ENCODE measurements at regions not wholly inside any gene's neighbourhood (a gene's known extent, or its start where the extent isn't known, plus 50 kb on each side); places are given as distances from the start of the nearest gene placed in this dataset.

DNA sequence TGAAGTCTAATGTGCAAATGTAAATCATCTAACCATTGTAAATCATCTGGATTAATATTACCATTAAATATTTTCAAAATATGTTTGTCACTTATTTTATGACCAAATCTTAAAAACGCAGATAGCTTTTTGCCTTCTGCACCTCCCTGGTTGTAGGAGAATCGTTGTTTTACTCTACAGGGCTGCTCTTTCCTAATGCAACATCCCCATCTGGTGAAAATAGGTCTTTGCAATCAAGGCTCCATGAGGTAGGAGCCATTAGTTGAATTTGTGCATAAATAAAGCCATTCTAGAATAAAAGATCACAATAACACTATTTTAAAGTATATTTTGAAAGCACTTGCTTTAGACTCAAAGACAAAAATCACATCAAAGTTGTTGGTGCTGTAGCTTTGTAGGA lies 535.6 kb upstream of the AGTR1 start:
- H3K79me2 ChIP-seq (ENCODE audit: insufficient read depth, low read length): no peaks in the 10 kb centered on the region
- no peak overlapping the region for H3K27ac Mint-ChIP-seq (ENCODE audit: unreplicated experiment)
- no peak for TF ChIP-seq EZH2 (IDR thresholded peaks at IDR 0.05; ENCODE audit: insufficient read depth, low read length)
- TF ChIP-seq, protein P1, sequence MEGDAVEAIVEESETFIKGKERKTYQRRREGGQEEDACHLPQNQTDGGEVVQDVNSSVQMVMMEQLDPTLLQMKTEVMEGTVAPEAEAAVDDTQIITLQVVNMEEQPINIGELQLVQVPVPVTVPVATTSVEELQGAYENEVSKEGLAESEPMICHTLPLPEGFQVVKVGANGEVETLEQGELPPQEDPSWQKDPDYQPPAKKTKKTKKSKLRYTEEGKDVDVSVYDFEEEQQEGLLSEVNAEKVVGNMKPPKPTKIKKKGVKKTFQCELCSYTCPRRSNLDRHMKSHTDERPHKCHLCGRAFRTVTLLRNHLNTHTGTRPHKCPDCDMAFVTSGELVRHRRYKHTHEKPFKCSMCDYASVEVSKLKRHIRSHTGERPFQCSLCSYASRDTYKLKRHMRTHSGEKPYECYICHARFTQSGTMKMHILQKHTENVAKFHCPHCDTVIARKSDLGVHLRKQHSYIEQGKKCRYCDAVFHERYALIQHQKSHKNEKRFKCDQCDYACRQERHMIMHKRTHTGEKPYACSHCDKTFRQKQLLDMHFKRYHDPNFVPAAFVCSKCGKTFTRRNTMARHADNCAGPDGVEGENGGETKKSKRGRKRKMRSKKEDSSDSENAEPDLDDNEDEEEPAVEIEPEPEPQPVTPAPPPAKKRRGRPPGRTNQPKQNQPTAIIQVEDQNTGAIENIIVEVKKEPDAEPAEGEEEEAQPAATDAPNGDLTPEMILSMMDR (IDR thresholded peaks at IDR 0.05; ENCODE audit: insufficient read depth, low read depth, low read length): no peak
- no peaks in the 10 kb centered on the region for H3K27me3 Mint-ChIP-seq (ENCODE audit: low read depth, unreplicated experiment)
- no peaks in the 10 kb centered on the region for H3K36me3 Mint-ChIP-seq (ENCODE audit: low read depth, unreplicated experiment)
- no peak overlapping the region for H3K4me3 ChIP-seq (ENCODE audit: insufficient read depth, low read depth, low read length)
- H3K27ac ChIP-seq (ENCODE audit: low read depth, low read length): no peak overlapping the region
- no peak overlapping the region for H2AFZ ChIP-seq (ENCODE audit: low read depth, low read length)
- H3K4me2 ChIP-seq (ENCODE audit: low read length): no peak overlapping the region
- H3K9me3 Mint-ChIP-seq (ENCODE audit: unreplicated experiment): peaks cover 4% of the 10 kb centered on the region
- H3K27me3 ChIP-seq (ENCODE audit: insufficient read depth, low read length): no peaks in the 10 kb centered on the region
- no peaks in the 10 kb centered on the region for H3K9me3 ChIP-seq (ENCODE audit: insufficient read depth, low read depth, low read length)
- H3K4me3 Mint-ChIP-seq (ENCODE audit: unreplicated experiment): no peak overlapping the region
- no peak for FAIRE-seq
- H3K9ac ChIP-seq (ENCODE audit: low read length): no peak overlapping the region
- H4K20me1 ChIP-seq (ENCODE audit: insufficient read depth, low read length): no peaks in the 10 kb centered on the region
- H3K4me1 ChIP-seq (ENCODE audit: insufficient read depth, low read length): peaks cover 4% of the 10 kb centered on the region
- no peaks in the 10 kb centered on the region for H3K36me3 ChIP-seq (ENCODE audit: insufficient read depth, low read length)
- no peak for DNase-seq (ENCODE audit: low read depth)
- H3K4me1 Mint-ChIP-seq (ENCODE audit: low read depth, unreplicated experiment): peaks cover 5% of the 10 kb centered on the region

GRCh38 chr3:148168347-148168746 lies 529.4 kb upstream of the AGTR1 start:
- H3K4me3 ChIP-seq (ENCODE audit: insufficient read depth, low read depth, low read length): no peak overlapping the region
- H2AFZ ChIP-seq (ENCODE audit: low read depth, low read length): no peak overlapping the region
- H3K9me3 ChIP-seq (ENCODE audit: insufficient read depth, low read depth, low read length): no peaks in the 10 kb centered on the region
- no peak overlapping the region for H3K4me2 ChIP-seq (ENCODE audit: low read length)
- no peaks in the 10 kb centered on the region for H3K27me3 ChIP-seq (ENCODE audit: insufficient read depth, low read length)
- H3K4me1 ChIP-seq (ENCODE audit: insufficient read depth, low read length): no peaks in the 10 kb centered on the region
- no peaks in the 10 kb centered on the region for H3K4me1 Mint-ChIP-seq (ENCODE audit: low read depth, unreplicated experiment)
- no peak overlapping the region for H3K4me3 Mint-ChIP-seq (ENCODE audit: unreplicated experiment)
- H3K9me3 Mint-ChIP-seq (ENCODE audit: unreplicated experiment): no peaks in the 10 kb centered on the region
- H3K27ac ChIP-seq (ENCODE audit: low read depth, low read length): no peak overlapping the region
- H3K36me3 Mint-ChIP-seq (ENCODE audit: low read depth, unreplicated experiment): no peaks in the 10 kb centered on the region
- no peaks in the 10 kb centered on the region for H3K36me3 ChIP-seq (ENCODE audit: insufficient read depth, low read length)
- H4K20me1 ChIP-seq (ENCODE audit: insufficient read depth, low read length): no peaks in the 10 kb centered on the region
- FAIRE-seq: no peak
- no peak overlapping the region for H3K27ac Mint-ChIP-seq (ENCODE audit: unreplicated experiment)
- TF ChIP-seq, protein P1 (IDR thresholded peaks at IDR 0.05; ENCODE audit: insufficient read depth, low read depth, low read length): no peak
- TF ChIP-seq EZH2 (IDR thresholded peaks at IDR 0.05; ENCODE audit: insufficient read depth, low read length): no peak
- no peak for DNase-seq (ENCODE audit: low read depth)
- H3K79me2 ChIP-seq (ENCODE audit: insufficient read depth, low read length): no peaks in the 10 kb centered on the region
- H3K27me3 Mint-ChIP-seq (ENCODE audit: low read depth, unreplicated experiment): no peaks in the 10 kb centered on the region
- no peak overlapping the region for H3K9ac ChIP-seq (ENCODE audit: low read length)

- Mint-ChIP-seq H3K9me3 (ENCODE audit: unreplicated experiment) (no peaks in the 10 kb centered on the region), H3K4me1 (ENCODE audit: low read depth, unreplicated experiment) (peaks cover 8% of the 10 kb centered on the region), H3K27ac (ENCODE audit: unreplicated experiment) (no peak overlapping the region), H3K36me3 (ENCODE audit: low read depth, unreplicated experiment) (no peaks in the 10 kb centered on the region), H3K27me3 (ENCODE audit: low read depth, unreplicated experiment) (no peaks in the 10 kb centered on the region), H3K4me3 (ENCODE audit: unreplicated experiment) (no peak overlapping the region)
- no peaks in the 10 kb centered on the region for H3K79me2 ChIP-seq (ENCODE audit: insufficient read depth, low read length)
- no peak overlapping the region for H3K27ac ChIP-seq (ENCODE audit: low read depth, low read length)
- no peak overlapping the region for H3K4me2 ChIP-seq (ENCODE audit: low read length)
- H3K36me3 ChIP-seq (ENCODE audit: insufficient read depth, low read length): no peaks in the 10 kb centered on the region
- FAIRE-seq (no peak), DNase-seq (ENCODE audit: low read depth) (no peak)
- no peak overlapping the region for H2AFZ ChIP-seq (ENCODE audit: low read depth, low read length)
- no peaks in the 10 kb centered on the region for H3K4me1 ChIP-seq (ENCODE audit: insufficient read depth, low read length)
- H3K9ac ChIP-seq (ENCODE audit: low read length): no peak overlapping the region
- H4K20me1 ChIP-seq (ENCODE audit: insufficient read depth, low read length): no peaks in the 10 kb centered on the region
- TF ChIP-seq EZH2 (IDR thresholded peaks at IDR 0.05; ENCODE audit: insufficient read depth, low read length): no peak
- TF ChIP-seq, protein P1 (IDR thresholded peaks at IDR 0.05; ENCODE audit: insufficient read depth, low read depth, low read length): no peak
- H3K27me3 ChIP-seq (ENCODE audit: insufficient read depth, low read length): no peaks in the 10 kb centered on the region
- no peak overlapping the region for H3K4me3 ChIP-seq (ENCODE audit: insufficient read depth, low read depth, low read length)
- no peaks in the 10 kb centered on the region for H3K9me3 ChIP-seq (ENCODE audit: insufficient read depth, low read depth, low read length)
Measured at GRCh38 chr3:148173851-148174250, 523.9 kb upstream of the AGTR1 start.
